ENCODE measurements at regions not wholly inside any gene's neighbourhood (a gene's known extent, or its start where the extent isn't known, plus 50 kb on each side); places are given as distances from the start of the nearest gene placed in this dataset.

DNA sequence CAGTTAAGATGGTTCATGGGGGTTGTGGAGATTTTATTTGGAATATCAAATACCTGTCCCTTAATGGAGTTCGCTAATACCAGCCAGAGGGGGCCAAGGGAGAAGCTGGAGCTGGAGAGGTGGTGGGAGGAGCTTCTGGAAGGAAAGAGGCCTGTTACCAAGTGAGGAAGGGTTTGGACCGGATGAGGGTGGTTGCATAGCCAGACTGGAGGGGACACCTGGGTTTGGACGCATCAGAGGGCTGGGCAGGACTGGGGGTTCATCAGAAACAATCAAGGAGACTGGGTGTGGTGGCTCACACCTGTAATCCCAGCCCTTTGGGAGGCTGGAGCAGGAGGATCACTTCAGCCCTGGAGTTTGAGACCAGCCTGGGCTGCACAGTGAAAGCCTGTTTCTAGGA, 111.8 kb upstream of the IER5L start:
- ATAC-seq (ENCODE audit: low FRiP score) (no peak), DNase-seq (ENCODE audit: low spot score) (peak; percentile 2)
- TF ChIP-seq, protein P1, sequence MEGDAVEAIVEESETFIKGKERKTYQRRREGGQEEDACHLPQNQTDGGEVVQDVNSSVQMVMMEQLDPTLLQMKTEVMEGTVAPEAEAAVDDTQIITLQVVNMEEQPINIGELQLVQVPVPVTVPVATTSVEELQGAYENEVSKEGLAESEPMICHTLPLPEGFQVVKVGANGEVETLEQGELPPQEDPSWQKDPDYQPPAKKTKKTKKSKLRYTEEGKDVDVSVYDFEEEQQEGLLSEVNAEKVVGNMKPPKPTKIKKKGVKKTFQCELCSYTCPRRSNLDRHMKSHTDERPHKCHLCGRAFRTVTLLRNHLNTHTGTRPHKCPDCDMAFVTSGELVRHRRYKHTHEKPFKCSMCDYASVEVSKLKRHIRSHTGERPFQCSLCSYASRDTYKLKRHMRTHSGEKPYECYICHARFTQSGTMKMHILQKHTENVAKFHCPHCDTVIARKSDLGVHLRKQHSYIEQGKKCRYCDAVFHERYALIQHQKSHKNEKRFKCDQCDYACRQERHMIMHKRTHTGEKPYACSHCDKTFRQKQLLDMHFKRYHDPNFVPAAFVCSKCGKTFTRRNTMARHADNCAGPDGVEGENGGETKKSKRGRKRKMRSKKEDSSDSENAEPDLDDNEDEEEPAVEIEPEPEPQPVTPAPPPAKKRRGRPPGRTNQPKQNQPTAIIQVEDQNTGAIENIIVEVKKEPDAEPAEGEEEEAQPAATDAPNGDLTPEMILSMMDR (IDR thresholded peaks at IDR 0.05), result no peak

DNA sequence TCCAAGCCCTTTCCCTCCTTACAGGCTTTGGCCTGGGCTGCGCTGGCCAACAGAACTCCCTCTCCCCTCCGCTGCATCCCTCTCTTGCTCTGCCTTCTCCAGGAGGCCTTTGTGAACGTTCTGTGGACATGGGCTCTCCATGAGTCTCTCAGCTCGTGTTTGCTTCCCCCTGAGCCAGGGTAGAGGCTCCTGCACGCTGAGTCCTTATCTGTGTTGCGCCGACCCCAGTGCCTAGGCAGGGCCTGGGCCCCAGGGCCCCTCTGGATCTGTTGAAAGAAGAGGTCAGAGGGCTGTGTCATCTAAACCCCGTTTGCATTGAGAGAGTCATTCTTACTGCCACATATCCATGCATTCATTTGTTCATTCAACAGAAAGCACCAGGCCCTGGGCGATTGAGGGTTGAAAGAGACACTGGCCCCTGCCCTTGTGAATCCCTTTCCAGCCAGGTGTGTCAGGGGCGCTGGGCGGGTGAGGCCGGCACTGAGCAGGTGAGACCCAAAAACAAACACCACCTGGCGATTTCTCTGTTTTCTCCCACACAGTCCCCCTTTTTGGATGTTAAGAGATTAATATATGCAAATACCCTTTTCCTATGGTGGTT, 111.2 kb upstream of the IER5L start:
- TF ChIP-seq, protein P1 (IDR thresholded peaks at IDR 0.05), result no peak
- no peak for ATAC-seq (ENCODE audit: low FRiP score)
- peak; percentile 17 for DNase-seq (ENCODE audit: low spot score)

DNA sequence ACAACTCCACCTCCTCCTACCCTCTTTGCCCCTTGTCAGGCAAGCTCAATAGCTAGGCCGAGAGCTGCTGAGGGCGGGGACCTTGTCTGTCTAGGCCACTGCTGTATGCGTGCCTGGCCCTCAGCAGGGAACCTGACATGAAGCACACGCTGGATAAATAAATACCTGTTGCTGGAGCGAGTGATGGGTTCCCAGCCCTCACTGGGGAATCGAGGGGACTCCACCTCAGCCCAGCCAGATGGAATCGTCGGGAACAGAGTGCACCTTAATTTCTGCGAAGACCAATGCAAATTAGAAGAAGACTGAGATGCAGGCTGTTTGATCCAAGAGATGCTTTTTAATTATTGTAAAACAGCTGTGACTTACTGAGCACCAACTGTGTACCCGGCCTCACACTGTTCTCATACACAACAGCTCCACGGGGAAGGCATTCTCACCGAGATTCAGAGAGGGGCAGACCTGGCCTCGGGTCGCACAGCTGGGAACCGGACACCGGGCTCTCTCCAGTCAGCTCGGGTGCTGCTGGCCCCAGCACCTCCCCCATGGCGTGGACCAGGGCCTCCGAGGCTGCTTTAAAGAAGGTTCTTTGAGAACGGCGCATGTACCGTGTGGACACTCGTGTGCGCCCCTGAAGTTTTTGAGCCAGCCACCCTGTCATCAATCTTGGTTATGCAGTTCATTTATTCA, 109.7 kb upstream of the IER5L start:
- TF ChIP-seq, protein P1 (IDR thresholded peaks at IDR 0.05), result no peak
- ATAC-seq (ENCODE audit: low FRiP score), result no peak

DNA sequence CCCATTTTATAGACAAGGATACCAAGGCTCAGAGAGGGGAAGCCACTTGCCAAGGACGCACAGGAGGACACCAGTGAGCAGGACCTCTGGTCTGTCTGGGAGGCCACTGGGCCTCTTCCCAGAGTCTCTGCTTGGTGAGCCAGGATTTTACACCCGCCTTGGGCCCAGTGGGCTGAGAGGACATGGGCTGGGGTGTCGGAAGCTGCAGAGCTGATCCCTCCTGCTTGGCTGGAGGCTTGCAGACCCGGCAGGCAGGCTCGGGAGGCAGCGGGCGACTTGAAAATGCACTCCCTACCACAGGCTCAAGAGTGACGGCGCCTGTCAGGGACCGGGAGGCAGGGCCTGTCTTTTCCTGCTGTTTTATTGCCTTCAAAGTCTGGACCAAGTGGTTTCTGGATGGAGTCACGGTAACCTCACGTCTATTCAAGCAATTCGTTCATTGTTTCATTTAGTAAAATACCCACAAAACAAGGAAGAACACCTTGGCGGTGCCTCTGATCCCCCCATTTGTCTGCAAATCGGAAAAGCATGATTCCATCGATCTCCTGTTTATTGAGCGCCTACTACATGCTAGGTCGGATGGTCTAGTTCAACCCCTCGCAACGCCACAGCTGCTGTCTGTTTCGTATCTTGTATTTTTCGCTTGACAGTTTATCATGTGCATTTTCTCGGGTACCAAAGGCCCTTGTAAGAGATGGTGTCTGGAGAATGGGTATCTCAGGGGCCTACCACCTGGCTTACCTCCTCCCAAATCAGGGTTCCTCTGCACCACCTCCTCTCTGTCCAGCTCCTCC, 108.1 kb upstream of the IER5L start:
- no peak for ATAC-seq (ENCODE audit: low FRiP score)
- peak; percentile 20 for DNase-seq (ENCODE audit: low spot score)
- TF ChIP-seq, protein P1 (IDR thresholded peaks at IDR 0.05), result no peak

More for the DNA sequence above, 109.7 kb upstream of the IER5L start:
- DNase-seq (ENCODE audit: low spot score), result peak; percentile 13

DNA sequence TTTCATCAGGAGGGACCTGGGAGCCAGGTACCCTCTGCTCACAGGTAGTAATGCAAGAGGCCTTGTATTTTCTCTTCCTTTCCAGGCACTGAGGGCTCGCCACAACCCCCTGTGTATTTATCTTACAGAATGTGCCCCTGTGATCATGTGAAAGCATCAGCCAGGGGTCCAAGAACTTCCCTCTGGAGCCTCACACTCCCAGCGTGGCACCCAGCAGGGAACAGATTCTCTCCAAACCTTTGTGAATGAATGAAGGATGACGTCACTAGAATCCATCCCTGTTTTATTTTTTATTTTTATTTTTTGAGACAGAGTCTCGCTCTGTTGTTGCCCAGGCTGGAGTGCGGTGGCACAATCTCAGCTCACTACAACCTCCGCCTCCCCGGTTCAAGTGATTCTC, 107.3 kb upstream of the IER5L start:
- peak; percentile 3 for DNase-seq (ENCODE audit: low spot score)
- TF ChIP-seq, protein P1 (IDR thresholded peaks at IDR 0.05), result no peak
- ATAC-seq (ENCODE audit: low FRiP score), result no peak

DNA sequence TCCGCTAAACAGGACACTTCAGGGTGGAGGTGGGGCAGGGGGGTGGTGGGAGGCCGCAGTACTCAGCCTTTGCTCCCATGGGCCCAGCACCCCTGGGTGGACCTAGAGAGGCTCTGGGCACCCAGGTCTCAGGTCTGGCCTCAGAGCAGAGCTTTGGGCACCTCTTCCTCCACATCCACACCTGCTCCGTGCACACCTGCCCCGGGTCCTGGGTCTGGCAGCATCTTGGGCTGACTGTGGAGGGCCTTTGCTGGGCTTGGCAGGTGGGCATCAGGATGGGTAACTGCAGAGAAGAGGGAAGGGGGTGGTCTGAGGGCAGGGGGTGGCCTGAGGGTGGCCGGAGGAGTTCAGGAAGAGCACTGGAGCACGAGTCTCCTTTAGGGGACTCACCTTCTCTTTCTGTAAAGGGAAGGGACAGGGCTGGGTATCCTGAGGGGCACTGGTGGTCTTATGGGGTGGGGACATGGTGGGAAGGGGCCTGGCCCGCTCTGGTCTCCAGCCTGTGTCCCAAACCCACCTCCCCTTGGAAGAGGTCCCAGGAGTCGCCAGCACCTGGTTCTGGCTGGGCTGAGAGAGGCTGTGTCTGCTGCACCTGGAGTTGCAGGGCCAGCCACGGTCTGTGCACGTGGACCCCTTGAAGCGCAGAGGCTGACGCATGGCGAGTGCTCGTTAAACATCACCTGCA, 106.7 kb upstream of the IER5L start:
- no peak for ATAC-seq (ENCODE audit: low FRiP score)
- TF ChIP-seq, protein P1 (IDR thresholded peaks at IDR 0.05), result no peak

More for the DNA sequence above, 106.7 kb upstream of the IER5L start:
- no peak for DNase-seq (ENCODE audit: low spot score)
